AG10803 (cell line): ENCODE measurements at regions not wholly inside any gene's neighbourhood (a gene's known extent, or its start where the extent isn't known, plus 50 kb on each side); places are given as distances from the start of the nearest gene placed in this dataset.

ENCODE experiments used
- DNase-seq: peaks from one replicate; pipeline ENCODE4 v3.0.0; 2010; ENCODE audit warnings: low read depth
- H3K4me3 ChIP-seq: 2 replicates; pipeline ENCODE4 v1.5.1; 2011; ENCODE audit warnings: mild to moderate bottlenecking, low read length, control low read depth
- TF ChIP-seq, protein P1 (sequence below): conservative IDR thresholded peaks from 2 replicates; pipeline ENCODE4 v1.5.1; 2011; ENCODE audit warnings: mild to moderate bottlenecking, low read length, control low read depth, inconsistent platforms

DNA sequence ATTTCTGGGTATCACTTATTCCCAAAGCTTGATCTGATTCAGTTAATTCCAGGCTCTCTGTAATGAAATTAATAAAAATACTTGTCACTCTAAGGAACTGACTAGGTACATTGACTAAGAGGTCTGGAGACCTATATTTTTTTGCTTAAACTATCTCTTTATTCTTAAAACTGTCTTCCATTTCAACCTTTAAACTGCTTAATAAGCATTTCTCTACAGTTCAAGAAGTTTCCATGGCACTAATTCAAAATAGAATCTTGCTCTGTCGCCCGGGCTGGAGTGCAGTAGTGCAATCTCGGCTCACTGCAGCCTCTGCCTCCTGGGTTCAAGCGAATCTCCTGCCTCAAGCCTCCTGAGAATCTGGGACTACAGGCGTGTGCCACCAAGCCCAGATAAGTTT, 117.4 kb downstream of the MTPAP start:
- TF ChIP-seq, protein P1, sequence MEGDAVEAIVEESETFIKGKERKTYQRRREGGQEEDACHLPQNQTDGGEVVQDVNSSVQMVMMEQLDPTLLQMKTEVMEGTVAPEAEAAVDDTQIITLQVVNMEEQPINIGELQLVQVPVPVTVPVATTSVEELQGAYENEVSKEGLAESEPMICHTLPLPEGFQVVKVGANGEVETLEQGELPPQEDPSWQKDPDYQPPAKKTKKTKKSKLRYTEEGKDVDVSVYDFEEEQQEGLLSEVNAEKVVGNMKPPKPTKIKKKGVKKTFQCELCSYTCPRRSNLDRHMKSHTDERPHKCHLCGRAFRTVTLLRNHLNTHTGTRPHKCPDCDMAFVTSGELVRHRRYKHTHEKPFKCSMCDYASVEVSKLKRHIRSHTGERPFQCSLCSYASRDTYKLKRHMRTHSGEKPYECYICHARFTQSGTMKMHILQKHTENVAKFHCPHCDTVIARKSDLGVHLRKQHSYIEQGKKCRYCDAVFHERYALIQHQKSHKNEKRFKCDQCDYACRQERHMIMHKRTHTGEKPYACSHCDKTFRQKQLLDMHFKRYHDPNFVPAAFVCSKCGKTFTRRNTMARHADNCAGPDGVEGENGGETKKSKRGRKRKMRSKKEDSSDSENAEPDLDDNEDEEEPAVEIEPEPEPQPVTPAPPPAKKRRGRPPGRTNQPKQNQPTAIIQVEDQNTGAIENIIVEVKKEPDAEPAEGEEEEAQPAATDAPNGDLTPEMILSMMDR: no peak
- H3K4me3 ChIP-seq: no peak overlapping the region

DNA sequence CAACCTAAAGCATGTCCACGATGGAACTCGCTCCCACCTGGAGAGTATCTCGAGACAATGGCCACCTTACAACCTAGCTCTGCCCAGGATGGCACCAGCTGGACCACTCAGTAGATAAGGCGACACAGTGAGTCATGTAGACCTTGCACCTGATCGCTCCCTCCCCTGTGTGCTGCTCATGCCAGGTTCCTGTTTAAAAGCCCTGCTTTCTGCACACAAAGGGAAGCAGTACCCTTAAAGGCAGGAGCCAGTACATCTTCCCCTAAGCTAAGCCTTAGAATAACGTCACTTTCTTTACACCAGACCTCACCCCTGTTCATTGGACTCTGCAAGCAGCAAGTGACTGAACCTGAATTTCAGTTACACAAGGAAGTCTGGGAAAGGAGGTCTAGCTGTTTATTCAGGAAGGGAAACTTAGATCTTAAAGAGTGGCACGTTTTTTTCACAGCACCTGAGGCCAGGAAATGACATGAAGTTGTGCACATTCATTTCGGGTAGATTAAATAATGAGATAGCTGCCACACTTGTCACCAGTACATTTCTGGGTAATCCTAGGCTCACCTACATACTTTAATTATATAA, 117.9 kb downstream of the MTPAP start:
- TF ChIP-seq, protein P1: no peak
- DNase-seq: no peak
- H3K4me3 ChIP-seq: no peak overlapping the region

More for the DNA sequence above, 117.4 kb downstream of the MTPAP start:
- no peak for DNase-seq

DNA sequence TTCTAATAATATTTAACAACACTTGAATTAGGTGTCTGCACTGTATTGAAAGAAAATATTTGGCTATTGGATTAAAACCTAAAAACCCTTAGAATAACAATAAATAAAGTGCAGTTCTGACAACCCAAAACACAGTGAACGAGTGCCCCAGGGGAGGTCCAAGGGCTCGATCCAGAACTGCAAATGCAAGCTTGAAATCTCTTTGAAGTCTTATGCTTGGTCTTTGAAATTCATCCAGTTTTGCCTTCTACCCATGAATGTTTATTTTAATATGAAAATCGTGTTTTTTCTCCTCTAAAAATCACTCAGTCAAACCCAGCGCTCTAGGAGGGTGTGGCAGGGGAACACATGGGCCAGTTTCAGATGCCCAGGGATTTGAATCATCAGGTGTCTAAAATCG, 119.5 kb downstream of the MTPAP start:
- TF ChIP-seq, protein P1: no peak
- H3K4me3 ChIP-seq: no peak overlapping the region
- DNase-seq: no peak

DNA sequence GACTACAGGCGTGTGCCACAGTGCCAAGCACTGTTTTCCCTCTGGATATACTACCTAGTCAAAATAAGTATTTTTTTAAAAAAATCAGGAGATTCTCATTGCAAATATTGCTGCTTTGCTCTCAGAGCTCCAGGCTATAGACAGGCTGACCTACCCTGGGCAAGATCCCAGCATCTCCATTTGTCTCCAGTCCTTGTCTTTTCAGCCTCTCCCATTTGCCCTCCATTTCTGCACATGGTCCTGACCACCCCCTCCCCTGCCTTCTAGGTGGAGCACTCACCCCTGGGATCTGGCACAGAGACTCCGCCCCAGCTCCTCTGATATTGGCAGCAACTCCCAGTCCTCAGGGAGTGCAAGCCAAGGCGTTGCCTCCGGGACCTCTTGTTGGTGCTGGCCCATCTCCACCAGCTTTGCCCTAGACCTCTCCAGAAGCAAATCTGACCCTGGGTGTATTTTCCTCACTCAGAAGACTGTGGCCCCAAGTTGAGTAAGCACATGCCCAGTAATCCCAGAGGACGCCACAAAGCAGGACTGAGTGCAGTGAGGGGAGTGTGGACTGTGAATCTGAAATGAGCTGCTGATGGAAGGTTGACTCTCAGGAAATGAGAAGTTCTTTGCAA, 120.6 kb downstream of the MTPAP start:
- TF ChIP-seq, protein P1: no peak
- no peak for DNase-seq
- H3K4me3 ChIP-seq: no peak overlapping the region

DNA sequence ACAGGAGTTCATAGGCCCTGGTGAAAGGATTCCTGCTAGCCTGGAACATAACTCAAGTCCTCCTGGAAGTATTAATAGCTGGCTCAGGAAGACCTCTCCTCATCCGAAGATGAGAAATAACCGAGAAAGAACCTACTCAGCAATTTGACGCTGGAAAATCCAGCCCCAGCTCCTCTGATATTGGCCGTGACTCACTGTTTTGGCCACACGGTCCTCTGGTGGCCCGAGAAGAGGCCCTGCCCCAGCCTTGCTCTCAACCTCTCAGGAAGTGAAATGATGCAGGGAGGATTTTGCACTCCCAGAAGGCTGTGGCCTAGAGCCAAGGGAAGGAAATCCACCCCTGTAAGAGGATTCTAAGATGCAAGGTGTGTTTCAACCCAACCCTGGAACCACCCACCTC, 121.6 kb downstream of the MTPAP start:
- DNase-seq: no peak
- TF ChIP-seq, protein P1: no peak
- H3K4me3 ChIP-seq: no peak overlapping the region

DNA sequence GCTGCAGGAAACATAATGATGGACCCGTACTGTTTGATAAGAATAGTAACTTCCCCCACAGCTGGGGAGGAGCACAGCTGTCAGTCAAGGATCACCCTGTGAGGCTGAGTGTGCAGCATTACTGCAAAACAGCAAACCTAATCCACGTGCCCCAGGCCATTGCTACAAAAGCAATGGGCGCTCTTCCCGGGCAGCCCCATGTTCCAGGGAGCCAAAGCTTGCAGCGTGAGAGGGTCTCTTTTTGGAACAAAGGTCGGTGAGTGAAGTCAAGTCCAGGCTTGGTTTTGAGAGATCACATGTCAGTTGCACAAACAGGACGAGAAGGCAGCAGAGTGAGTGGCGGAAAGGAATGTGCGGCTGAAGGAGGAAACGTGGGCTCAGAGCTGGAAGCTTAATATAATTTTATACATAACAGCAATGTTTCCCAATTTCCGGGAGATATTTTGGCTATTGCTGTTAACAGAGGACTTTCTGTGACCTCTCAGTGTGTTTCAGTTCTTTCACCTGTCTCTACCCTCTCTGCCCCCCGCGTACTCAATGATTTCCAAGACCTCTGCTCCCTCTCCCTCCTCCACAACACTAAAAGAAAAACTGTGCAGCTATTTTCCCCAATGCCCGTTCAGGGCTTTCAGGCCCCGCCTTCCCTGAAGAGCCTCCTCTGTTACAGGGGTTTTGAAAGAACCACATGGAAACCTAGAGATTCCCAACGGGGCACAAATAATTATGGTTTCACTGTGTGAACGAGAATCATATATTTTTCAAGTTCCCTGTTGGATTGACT, 128.9 kb downstream of the MTPAP start:
- H3K4me3 ChIP-seq: no peak overlapping the region
- TF ChIP-seq, protein P1: no peak
- peak; percentile 47 for DNase-seq
